ENCODE measurements at regions not wholly inside any gene's neighbourhood (a gene's known extent, or its start where the extent isn't known, plus 50 kb on each side); places are given as distances from the start of the nearest gene placed in this dataset.

DNA sequence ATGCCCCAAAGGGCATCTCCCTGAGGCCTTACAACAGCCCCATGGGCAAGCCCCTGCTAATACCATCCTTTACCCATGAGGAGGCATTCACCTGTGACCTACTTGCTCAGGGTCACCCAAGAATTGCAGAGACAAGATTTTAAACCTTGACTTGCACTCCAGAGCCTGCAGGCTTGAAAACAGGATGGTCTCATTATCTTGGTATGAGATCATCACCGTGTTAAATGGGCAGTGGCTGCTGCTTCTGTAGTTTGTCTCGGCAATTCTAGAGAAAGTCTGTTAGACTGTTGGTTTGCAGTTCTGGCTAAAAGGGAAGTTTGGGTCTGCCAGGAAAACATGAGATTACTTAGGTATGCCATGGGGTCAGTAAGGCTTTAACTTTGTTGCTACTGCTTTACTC is 698.9 kb downstream of the GALR1 start:
- no peak overlapping the region for H3K27ac ChIP-seq (ENCODE audit: low read length)
- no peaks in the 10 kb centered on the region for H3K36me3 ChIP-seq (ENCODE audit: control insufficient read depth in 1 of 2, insufficient read depth in 2 of 2, low read length in 2 of 2)
- no peaks in the 10 kb centered on the region for H3K9me3 ChIP-seq (ENCODE audit: control insufficient read depth in 1 of 2, low read length in 2 of 2)
- no peak overlapping the region for H3K4me3 ChIP-seq (ENCODE audit: low read depth in 1 of 2, low read length in 2 of 2)
- H3K4me1 ChIP-seq (ENCODE audit: control insufficient read depth in 1 of 2, insufficient read depth in 2 of 2, low read length in 2 of 2) = no peaks in the 10 kb centered on the region
- no peaks in the 10 kb centered on the region for H3K27me3 ChIP-seq (ENCODE audit: low read depth, low read length)

DNA sequence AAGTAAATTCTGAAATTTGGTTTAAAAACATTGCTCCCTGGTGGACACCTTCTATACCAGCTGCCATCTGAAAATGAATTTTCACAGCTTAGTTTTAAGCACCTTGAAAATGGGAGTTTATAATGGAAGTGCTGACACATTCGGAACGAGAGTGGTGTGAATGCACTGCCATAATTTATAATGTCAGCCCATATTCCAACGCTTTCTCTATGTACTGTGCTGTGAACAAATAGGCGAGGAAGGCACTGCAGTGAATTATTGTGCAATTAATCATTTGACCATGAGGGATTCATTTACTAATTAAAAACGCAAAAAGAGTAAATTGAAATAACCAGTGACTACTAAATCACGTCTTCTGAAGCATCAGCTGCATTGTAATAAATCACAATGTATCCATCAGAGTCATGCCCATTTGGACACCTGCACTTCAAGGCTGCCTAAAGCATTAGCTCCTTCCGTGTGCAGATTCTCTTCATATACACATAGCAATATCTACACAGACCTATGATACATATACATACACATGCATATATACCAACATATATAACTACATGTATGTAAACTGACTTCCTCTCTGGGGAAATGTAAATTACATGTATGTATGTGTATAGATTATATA is 699.8 kb downstream of the GALR1 start:
- Histone ChIP-seq H3K4me1 (ENCODE audit: control insufficient read depth in 1 of 2, insufficient read depth in 2 of 2, low read length in 2 of 2) (no peaks in the 10 kb centered on the region), H3K27ac (ENCODE audit: low read length) (no peak overlapping the region), H3K9me3 (ENCODE audit: control insufficient read depth in 1 of 2, low read length in 2 of 2) (no peaks in the 10 kb centered on the region), H3K36me3 (ENCODE audit: control insufficient read depth in 1 of 2, insufficient read depth in 2 of 2, low read length in 2 of 2) (no peaks in the 10 kb centered on the region), H3K27me3 (ENCODE audit: low read depth, low read length) (no peaks in the 10 kb centered on the region), H3K4me3 (ENCODE audit: low read depth in 1 of 2, low read length in 2 of 2) (no peak overlapping the region)

GRCh38 chr18:77959248-77959647 is 709.6 kb downstream of the GALR1 start:
- H3K27me3 ChIP-seq (ENCODE audit: low read depth, low read length) = no peaks in the 10 kb centered on the region
- H3K36me3 ChIP-seq (ENCODE audit: control insufficient read depth in 1 of 2, insufficient read depth in 2 of 2, low read length in 2 of 2) = no peaks in the 10 kb centered on the region
- no peaks in the 10 kb centered on the region for H3K4me1 ChIP-seq (ENCODE audit: control insufficient read depth in 1 of 2, insufficient read depth in 2 of 2, low read length in 2 of 2)
- H3K27ac ChIP-seq (ENCODE audit: low read length) = no peak overlapping the region
- H3K9me3 ChIP-seq (ENCODE audit: control insufficient read depth in 1 of 2, low read length in 2 of 2) = no peaks in the 10 kb centered on the region
- no peak overlapping the region for H3K4me3 ChIP-seq (ENCODE audit: low read depth in 1 of 2, low read length in 2 of 2)

GRCh38 chr18:77960791-77961410 is 711.3 kb downstream of the GALR1 start:
- no peaks in the 10 kb centered on the region for H3K9me3 ChIP-seq (ENCODE audit: control insufficient read depth in 1 of 2, low read length in 2 of 2)
- no peak overlapping the region for H3K4me3 ChIP-seq (ENCODE audit: low read depth in 1 of 2, low read length in 2 of 2)
- no peaks in the 10 kb centered on the region for H3K36me3 ChIP-seq (ENCODE audit: control insufficient read depth in 1 of 2, insufficient read depth in 2 of 2, low read length in 2 of 2)
- no peak overlapping the region for H3K27ac ChIP-seq (ENCODE audit: low read length)
- H3K4me1 ChIP-seq (ENCODE audit: control insufficient read depth in 1 of 2, insufficient read depth in 2 of 2, low read length in 2 of 2) = no peaks in the 10 kb centered on the region
- no peaks in the 10 kb centered on the region for H3K27me3 ChIP-seq (ENCODE audit: low read depth, low read length)

DNA sequence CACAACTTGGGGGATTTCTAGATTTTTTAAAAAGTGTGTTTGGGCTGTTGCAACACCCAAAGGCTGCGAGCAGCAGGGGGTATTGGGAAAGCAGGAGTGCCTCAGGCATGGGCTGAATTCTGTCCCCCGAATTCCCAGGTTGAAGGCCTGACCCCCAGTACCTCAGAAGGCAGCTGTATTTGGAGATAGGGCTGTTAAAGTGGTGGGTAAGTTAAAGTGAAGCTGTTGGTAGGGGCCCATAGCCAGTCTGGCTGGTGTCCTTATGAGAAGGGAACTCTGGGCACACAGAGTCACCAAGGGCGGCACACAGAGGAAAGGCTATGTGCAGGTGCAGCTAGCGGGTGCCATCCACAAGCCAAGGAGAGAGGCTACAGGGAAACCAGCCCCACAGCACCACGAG is 717.4 kb downstream of the GALR1 start:
- no peaks in the 10 kb centered on the region for H3K36me3 ChIP-seq (ENCODE audit: control insufficient read depth in 1 of 2, insufficient read depth in 2 of 2, low read length in 2 of 2)
- no peaks in the 10 kb centered on the region for H3K27me3 ChIP-seq (ENCODE audit: low read depth, low read length)
- no peak overlapping the region for H3K4me3 ChIP-seq (ENCODE audit: low read depth in 1 of 2, low read length in 2 of 2)
- no peak overlapping the region for H3K27ac ChIP-seq (ENCODE audit: low read length)
- no peaks in the 10 kb centered on the region for H3K4me1 ChIP-seq (ENCODE audit: control insufficient read depth in 1 of 2, insufficient read depth in 2 of 2, low read length in 2 of 2)
- H3K9me3 ChIP-seq (ENCODE audit: control insufficient read depth in 1 of 2, low read length in 2 of 2) = peaks cover 0 to 4% of the 10 kb centered on the region in 2 donors

- H3K27me3 ChIP-seq (ENCODE audit: low read depth, low read length) = no peaks in the 10 kb centered on the region
Measured at GRCh38 chr18:77967791-77968190, 718.1 kb downstream of the GALR1 start.

DNA sequence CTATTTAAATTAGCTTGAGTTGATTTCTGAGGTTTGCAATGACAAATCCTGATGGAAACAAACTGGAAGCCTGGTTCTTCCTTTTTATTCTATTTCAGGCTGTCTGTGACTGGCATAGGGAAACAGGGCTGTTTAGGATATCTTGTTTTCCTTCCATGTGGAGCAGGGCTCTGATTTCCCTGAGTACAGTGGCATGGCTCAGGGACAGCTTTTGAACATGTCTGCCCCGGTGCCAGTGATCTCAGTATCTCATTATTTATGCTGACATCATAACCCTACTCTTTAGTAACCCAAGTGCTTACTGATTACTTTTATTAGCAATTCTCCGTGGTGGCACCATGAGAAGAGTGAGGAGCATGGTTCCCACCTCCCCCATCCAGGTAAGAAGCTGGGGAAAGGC is 720.3 kb downstream of the GALR1 start:
- peaks cover 0 to 4% of the 10 kb centered on the region in 2 donors for H3K9me3 ChIP-seq (ENCODE audit: control insufficient read depth in 1 of 2, low read length in 2 of 2)

More at GRCh38 chr18:77967791-77968190, 718.1 kb downstream of the GALR1 start:
- Histone ChIP-seq H3K4me3 (ENCODE audit: low read depth in 1 of 2, low read length in 2 of 2) (no peak overlapping the region), H3K4me1 (ENCODE audit: control insufficient read depth in 1 of 2, insufficient read depth in 2 of 2, low read length in 2 of 2) (no peaks in the 10 kb centered on the region), H3K9me3 (ENCODE audit: control insufficient read depth in 1 of 2, low read length in 2 of 2) (peaks cover 0 to 4% of the 10 kb centered on the region in 2 donors), H3K27ac (ENCODE audit: low read length) (no peak overlapping the region), H3K36me3 (ENCODE audit: control insufficient read depth in 1 of 2, insufficient read depth in 2 of 2, low read length in 2 of 2) (no peaks in the 10 kb centered on the region)

GRCh38 chr18:77970814-77971213 is 721.2 kb downstream of the GALR1 start:
- Histone ChIP-seq H3K4me1 (ENCODE audit: control insufficient read depth in 1 of 2, insufficient read depth in 2 of 2, low read length in 2 of 2) (no peaks in the 10 kb centered on the region), H3K36me3 (ENCODE audit: control insufficient read depth in 1 of 2, insufficient read depth in 2 of 2, low read length in 2 of 2) (no peaks in the 10 kb centered on the region), H3K27me3 (ENCODE audit: low read depth, low read length) (no peaks in the 10 kb centered on the region), H3K4me3 (ENCODE audit: low read depth in 1 of 2, low read length in 2 of 2) (no peak overlapping the region), H3K9me3 (ENCODE audit: control insufficient read depth in 1 of 2, low read length in 2 of 2) (peaks cover 0 to 4% of the 10 kb centered on the region in 2 donors), H3K27ac (ENCODE audit: low read length) (no peak overlapping the region)

More for the DNA sequence above, 720.3 kb downstream of the GALR1 start:
- Histone ChIP-seq H3K4me3 (ENCODE audit: low read depth in 1 of 2, low read length in 2 of 2) (no peak overlapping the region), H3K36me3 (ENCODE audit: control insufficient read depth in 1 of 2, insufficient read depth in 2 of 2, low read length in 2 of 2) (no peaks in the 10 kb centered on the region), H3K27ac (ENCODE audit: low read length) (no peak overlapping the region), H3K27me3 (ENCODE audit: low read depth, low read length) (no peaks in the 10 kb centered on the region), H3K4me1 (ENCODE audit: control insufficient read depth in 1 of 2, insufficient read depth in 2 of 2, low read length in 2 of 2) (no peaks in the 10 kb centered on the region)

- no peaks in the 10 kb centered on the region for H3K36me3 ChIP-seq (ENCODE audit: control insufficient read depth in 1 of 2, insufficient read depth in 2 of 2, low read length in 2 of 2)
- no peak overlapping the region for H3K4me3 ChIP-seq (ENCODE audit: low read depth in 1 of 2, low read length in 2 of 2)
- no peaks in the 10 kb centered on the region for H3K4me1 ChIP-seq (ENCODE audit: control insufficient read depth in 1 of 2, insufficient read depth in 2 of 2, low read length in 2 of 2)
- H3K27me3 ChIP-seq (ENCODE audit: low read depth, low read length) = no peaks in the 10 kb centered on the region
- no peaks in the 10 kb centered on the region for H3K9me3 ChIP-seq (ENCODE audit: control insufficient read depth in 1 of 2, low read length in 2 of 2)
- no peak overlapping the region for H3K27ac ChIP-seq (ENCODE audit: low read length)
Measured at GRCh38 chr18:77973745-77974144, 724.1 kb downstream of the GALR1 start.

DNA sequence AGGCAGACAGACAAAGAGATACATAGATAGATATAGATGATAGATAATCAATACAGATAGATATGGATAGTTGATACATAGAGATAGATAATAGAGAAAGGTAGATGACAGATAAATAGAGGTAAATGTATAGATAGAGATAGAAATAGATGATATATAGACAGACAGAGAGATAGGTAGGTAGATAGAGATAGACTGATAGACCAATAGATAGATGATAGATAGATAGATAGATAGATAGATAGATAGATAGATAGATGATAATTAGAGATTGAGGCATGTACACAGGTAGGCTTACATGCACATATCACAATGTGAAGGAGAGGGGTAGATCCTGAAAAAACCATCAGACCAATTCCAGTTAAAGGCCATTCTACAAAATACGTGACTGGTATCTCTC is 724.7 kb downstream of the GALR1 start:
- Histone ChIP-seq H3K9me3 (ENCODE audit: control insufficient read depth in 1 of 2, low read length in 2 of 2) (no peaks in the 10 kb centered on the region), H3K4me1 (ENCODE audit: control insufficient read depth in 1 of 2, insufficient read depth in 2 of 2, low read length in 2 of 2) (no peaks in the 10 kb centered on the region), H3K36me3 (ENCODE audit: control insufficient read depth in 1 of 2, insufficient read depth in 2 of 2, low read length in 2 of 2) (no peaks in the 10 kb centered on the region), H3K27ac (ENCODE audit: low read length) (no peak overlapping the region), H3K4me3 (ENCODE audit: low read depth in 1 of 2, low read length in 2 of 2) (no peak overlapping the region), H3K27me3 (ENCODE audit: low read depth, low read length) (no peaks in the 10 kb centered on the region)

GRCh38 chr18:77977331-77977730 is 727.7 kb downstream of the GALR1 start:
- H3K9me3 ChIP-seq (ENCODE audit: control insufficient read depth in 1 of 2, low read length in 2 of 2) = peaks cover 0 to 5% of the 10 kb centered on the region in 2 donors
- no peak overlapping the region for H3K4me3 ChIP-seq (ENCODE audit: low read depth in 1 of 2, low read length in 2 of 2)
- H3K27ac ChIP-seq (ENCODE audit: low read length) = no peak overlapping the region
- H3K4me1 ChIP-seq (ENCODE audit: control insufficient read depth in 1 of 2, insufficient read depth in 2 of 2, low read length in 2 of 2) = no peaks in the 10 kb centered on the region
- no peaks in the 10 kb centered on the region for H3K27me3 ChIP-seq (ENCODE audit: low read depth, low read length)
- H3K36me3 ChIP-seq (ENCODE audit: control insufficient read depth in 1 of 2, insufficient read depth in 2 of 2, low read length in 2 of 2) = no peaks in the 10 kb centered on the region

DNA sequence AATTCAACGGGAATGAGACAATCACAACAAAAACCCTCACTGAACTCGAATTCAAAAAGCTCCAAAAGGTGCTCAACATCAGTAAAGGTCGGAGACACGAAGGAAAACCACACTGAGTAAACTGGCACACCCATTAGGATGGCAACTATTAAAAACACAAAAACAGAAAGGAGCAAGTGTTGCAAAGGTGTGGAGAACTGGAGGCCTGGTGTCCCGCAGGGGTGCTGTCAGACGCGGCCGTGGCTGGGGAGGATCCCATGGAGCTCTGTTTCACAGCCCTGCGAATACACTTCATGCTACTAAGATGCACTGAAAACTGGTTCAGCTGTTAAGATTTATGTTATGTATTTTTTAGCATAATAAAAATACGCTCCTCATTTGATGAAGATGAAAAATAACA is 730.6 kb downstream of the GALR1 start:
- Histone ChIP-seq H3K9me3 (ENCODE audit: control insufficient read depth in 1 of 2, low read length in 2 of 2) (peaks cover 0 to 5% of the 10 kb centered on the region in 2 donors), H3K36me3 (ENCODE audit: control insufficient read depth in 1 of 2, insufficient read depth in 2 of 2, low read length in 2 of 2) (no peaks in the 10 kb centered on the region), H3K4me1 (ENCODE audit: control insufficient read depth in 1 of 2, insufficient read depth in 2 of 2, low read length in 2 of 2) (no peaks in the 10 kb centered on the region), H3K4me3 (ENCODE audit: low read depth in 1 of 2, low read length in 2 of 2) (no peak overlapping the region), H3K27ac (ENCODE audit: low read length) (no peak overlapping the region), H3K27me3 (ENCODE audit: low read depth, low read length) (no peaks in the 10 kb centered on the region)
